HUDEP-2 (cell line): ENCODE measurements at regions not wholly inside any gene's neighbourhood (a gene's known extent, or its start where the extent isn't known, plus 50 kb on each side); places are given as distances from the start of the nearest gene placed in this dataset.

ENCODE experiments used
- DNase-seq, 76 experiments: peaks; one replicate each; lab custom pipeline; 2025; ENCODE audit not compliant: unreplicated experiment in 76 of 76; lab: John Stamatoyannopoulos, UW

DNA sequence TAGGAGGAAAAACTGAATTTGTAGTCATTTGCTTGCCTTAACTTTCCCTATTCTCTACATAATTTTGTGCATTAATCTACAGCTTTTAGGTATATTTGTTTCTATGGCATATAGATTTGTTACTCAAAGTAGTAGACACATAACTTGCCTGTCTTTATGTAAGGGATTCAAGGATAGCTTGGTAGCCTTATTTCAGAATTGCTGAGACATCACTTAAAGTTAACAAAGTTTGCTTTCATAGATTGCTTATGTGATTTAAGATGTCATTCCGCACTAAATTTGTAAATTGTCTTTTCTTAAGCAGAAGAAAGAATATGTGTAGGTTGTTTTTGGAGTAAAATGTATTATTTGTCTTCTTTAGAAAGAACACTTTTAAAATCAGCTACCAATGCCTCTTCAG, 477.7 kb upstream of the NOVA1 start:
- no peak for DNase-seq

DNA sequence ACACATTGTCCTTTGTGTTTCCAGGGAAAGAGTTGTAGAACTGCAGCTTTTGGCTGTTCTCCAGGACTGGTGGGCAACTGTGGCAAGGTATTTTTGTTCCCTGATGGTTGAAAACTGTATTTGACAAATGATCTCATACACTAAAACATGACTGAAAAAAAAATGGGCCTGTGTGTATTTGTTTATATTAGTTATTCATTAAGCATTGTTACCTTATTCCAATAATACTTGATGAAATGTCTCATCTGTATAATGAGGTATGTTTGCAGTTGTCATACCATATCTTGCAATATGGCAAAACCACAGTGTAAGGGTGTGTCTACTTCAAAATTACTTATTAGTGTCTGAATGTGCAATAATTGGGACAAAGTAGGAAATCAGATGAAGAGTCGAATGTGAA, 479.4 kb upstream of the NOVA1 start:
- DNase-seq = no peak

DNA sequence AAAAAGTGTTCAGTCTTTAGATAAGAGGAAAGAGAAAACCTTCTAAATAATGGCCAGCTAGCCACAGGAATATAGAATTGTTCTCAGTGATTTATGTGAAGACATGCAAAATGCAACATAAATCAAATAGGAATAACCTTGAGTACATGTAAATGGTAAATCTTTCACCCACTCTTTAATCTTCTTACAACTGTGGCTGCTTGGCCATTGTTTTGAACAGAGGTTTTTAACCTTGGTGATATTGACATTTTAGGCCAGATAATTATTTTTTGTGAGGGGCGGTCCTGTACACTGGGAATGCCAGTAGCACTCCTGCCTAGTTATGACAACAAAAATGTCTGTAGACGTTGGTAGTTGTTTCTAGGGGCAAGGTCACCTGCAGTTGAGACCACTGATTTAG, 479.9 kb upstream of the NOVA1 start:
- DNase-seq = no peak

DNA sequence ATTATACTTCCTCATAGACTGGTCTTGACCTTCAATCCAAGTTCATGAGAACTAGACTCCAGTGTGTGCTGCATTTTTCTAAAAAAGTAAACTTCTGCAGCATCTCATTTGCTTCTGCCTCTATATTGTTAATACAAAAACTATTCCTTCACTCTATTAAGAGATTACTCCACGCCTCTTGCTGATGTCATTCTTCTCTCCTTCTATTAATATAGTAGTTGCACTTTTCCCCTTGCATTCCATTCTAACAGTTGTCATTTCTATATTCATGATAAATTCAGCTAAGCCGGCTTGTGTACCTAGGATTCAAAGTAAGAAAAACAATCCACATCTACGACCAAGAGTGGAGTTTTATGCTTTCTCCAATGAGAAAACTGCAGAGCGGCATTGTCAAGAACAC, 480.4 kb upstream of the NOVA1 start:
- no peak for DNase-seq

DNA sequence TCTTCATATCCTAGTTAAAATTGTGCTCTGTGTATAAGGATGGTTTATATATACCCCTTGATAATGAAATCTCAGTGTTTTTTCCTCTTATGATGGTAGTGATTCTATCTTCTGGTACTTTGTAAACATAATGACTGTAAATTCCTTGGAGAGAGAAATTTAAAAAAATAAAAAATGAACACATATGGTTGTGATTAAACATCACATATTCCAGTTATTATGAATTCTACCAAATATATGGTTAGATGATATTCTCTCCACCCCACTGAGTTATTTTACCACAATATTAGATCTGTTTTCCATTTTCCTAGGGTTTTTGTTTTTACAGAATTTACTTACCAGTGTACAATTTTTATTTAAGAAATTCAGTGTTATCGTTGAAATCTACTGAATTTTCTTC, 481.9 kb upstream of the NOVA1 start:
- no peak for DNase-seq

DNA sequence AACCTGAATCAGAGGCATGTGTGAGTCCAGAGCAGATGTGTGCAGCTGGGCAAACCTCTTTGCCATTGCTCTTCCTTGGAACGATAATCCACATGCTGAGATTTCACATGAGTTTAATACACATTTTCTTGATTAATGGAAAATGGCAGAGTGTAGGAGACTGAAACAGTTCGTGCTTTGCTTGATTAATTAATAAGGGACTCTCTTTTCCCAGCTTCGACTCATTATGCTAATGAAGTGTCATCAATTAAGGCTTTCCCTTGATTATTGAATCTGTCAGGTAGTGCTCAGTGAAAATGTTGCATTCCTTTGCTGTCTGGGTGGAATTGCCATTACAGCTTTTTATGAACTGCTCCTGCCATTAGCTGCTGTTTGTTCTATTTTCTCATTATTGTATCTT, 487.7 kb upstream of the NOVA1 start:
- DNase-seq = no peak

DNA sequence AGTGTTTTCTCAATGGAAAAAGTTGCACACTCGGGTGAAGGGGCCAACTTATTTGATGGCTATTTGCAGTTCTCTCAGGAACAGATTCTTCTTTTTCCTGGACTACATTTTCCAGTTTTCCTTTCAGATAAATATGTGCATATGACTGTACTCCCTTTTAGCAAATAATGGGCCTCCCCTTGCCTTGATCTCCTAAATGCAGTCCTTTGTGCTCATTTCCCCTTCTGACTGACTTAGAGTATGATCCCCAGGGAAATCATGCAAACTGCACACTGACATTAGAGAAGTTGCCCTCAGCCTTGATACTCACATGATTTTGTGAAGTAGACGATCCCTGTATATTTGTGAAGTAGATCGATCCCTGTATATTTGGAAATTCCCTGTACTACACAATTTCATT, 492.9 kb upstream of the NOVA1 start:
- no peak for DNase-seq

DNA sequence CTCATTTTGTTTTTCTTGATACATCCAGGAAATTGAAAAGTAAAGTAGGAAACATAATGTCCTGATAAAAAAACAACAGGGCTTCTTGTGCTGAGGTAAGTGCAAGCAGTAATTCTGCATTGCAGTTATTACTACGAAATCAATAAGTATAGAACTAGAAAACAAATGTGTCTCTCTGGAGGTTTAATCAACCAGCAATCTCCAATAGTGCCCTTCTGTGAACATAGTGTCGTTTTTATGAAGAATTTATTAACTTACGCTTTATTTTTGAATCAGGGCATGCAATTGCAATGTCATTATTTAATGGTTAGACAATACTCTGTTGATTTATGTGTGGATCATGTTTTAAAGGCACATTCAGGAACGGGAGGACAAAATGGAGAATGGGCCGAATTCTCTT, 494.1 kb upstream of the NOVA1 start:
- no peak for DNase-seq

DNA sequence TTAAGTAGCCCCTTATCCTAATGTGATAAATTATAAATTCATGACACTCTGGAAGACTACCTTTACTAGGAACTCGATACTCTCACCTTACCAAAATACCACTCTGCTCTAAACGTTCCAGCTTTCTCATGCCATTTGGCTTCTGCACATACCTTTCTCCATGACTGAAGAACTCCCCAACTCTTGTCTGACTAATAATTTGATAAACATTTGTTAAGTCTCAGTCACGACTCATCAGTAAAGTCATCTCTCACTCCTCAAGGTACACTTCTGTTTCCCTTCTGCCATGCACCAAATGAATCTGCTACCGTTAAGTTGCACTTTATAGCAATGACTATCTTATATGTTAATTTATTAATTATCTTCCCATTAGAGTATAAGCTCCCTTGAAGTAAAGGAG, 498.3 kb upstream of the NOVA1 start:
- no peak for DNase-seq

DNA sequence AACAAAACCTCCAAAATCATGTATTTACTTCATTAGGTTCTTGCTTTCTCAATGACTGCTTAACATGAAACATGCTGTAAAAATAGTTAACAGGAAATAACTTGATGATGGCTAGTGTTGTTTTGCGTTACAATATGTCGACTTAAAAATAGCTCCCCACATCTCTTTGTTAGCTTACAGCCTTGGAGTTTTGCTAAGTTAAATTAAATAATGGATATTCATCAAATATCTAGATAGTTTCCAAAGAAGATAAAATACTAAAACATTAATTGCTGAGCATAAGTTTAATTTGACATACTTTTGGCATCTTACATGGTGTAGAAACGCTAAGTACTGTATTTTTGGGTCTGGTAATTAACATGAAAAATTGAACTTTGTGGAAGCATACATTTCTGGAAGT, 500.6 kb upstream of the NOVA1 start:
- no peak for DNase-seq

DNA sequence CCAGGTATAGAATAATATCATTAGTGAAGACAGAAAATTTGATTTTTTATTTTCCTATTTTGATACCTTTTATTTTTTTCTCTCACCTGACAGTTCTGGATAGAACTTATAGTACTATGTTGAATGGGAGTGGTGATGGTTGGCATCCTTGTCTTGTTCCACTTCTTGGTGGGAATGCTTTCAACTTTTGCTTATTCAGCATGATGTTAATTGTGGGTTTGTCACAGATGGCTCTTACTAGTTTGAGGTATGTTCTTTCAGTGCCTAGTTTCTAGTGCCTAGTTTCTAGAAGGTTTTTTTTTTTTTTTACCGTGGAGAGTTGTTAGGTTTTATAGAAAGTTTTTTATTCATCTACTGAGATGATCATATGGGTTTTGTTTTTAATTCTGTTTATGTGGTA, 516.3 kb upstream of the NOVA1 start:
- DNase-seq = no peak

DNA sequence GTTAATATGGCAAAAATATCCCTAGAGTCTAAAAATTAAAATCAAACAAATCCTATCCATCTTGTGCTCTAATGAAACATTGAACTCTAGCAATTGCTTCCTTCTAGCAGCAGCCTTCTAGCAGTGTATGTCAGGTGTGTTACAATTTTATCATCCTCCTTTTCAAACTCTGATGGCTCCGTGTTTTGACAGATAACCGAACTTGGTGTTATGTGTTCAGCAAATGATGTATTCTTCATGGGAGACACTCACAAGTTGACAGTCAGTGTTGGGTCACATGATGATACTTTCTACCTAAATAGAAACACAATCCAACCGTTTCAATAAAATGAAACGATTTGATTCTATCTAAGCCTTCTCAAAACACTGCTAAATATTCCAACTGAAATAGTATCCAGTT, 525.3 kb upstream of the NOVA1 start:
- DNase-seq = no peak

DNA sequence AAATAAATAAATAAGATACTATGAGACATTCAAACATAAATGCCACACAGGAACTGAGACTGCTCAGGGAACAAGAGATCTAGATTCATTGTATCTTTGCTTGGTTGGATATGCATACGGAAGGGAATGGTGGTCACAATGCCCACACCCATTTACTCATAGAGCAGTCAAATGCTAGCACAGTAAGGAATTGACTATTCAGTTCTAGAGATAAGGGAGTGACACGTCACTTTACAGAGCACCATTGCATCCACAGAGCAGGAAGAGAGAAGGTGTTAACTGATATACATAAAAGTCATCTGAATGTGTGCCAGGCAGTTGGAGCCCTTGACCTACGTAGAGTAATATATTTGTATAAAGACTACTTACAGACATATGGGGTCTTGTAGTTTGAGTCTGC, 530.0 kb upstream of the NOVA1 start:
- DNase-seq = no peak

DNA sequence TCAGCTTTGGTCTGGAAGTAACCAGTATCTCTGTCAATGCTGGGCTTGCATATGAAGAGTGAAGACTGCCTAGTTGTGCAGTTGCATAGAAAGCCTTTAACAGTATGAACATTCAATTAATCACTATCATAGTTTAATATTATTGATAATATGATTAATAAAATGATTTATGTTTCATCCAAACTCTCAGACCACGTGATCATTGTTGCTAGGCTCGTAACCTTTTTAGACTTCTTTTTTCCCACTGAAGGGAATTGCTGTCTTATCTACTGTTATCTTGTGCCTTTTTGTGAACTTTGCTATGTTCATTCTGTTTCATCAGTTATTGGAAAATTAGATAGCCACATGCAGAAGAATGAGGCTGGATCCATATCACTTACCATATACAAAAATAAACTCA, 536.4 kb upstream of the NOVA1 start:
- DNase-seq = no peak

DNA sequence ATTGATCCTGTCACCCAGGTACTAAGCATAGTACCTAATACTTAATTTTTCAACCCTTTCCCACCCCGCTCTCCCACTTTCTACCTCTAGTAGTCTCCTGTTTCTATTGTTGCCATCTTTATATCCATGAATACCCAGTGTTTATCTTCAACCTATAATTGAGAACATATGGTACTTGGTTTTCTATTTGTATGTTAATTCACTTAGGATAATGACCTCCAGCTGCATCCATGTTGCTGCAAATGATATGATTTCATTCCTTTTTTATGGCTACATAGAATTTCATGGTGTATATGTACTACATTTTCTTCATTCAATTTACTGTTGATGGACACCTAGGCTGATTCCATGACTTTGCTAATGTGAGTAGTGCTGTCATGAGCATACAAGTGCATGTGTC, 547.3 kb upstream of the NOVA1 start:
- no peak for DNase-seq

DNA sequence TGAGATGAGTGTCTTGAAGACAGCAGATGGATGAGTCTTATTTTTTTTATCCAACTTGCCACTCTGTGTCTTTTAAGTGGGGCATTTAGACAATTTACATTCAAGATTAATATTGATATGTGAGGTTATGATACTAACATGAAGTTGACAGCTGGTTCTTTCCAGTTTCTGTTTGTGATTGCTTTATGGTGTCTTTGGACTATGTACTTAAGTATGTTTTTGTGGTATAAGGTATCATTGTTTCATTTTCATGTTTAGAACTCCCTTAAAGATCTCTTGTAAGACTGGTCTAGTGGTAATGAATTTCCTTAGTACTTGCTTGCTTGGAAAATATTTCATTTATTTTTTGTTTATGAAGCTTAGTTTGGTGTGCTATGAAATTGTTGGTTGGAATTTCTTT, 550.3 kb upstream of the NOVA1 start:
- DNase-seq = no peak

DNA sequence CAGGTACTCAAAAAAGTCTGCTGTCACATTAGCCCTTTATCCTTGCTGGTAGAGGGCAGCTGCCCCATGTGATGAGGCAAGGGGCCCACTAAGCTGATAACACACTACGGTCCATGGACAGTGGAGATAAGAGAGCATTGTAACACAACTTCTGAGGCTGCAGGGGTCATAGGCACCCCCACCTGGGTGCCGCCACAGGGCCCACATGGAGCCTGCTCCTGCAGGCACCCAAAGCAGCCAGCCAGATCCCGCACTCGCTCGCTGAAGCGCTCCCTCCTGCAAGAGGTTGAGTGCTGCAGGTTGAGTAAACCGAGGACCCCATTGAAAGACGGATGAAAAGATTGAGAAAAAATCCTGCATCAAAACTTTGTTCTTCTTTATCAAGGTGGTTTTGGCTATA, 566.3 kb upstream of the NOVA1 start:
- no peak for DNase-seq

DNA sequence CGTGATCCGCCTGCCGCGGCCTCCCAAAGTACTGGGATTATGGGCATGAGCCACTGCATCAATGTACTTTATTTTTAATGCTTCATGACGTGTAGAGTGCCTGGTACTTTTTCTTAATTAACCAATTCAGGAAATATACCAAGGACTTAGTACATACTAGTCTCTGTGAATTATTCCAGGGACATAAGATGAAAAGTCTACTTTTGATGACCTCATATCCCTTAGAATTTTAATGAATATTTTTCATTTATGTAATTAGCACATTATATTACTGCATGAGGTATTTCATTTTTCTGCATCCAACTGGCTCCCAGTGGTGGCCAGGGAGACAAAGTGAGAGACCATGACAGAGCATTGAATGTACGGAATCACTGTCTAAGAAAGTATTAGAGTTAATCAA, 577.7 kb upstream of the NOVA1 start:
- DNase-seq = no peak

DNA sequence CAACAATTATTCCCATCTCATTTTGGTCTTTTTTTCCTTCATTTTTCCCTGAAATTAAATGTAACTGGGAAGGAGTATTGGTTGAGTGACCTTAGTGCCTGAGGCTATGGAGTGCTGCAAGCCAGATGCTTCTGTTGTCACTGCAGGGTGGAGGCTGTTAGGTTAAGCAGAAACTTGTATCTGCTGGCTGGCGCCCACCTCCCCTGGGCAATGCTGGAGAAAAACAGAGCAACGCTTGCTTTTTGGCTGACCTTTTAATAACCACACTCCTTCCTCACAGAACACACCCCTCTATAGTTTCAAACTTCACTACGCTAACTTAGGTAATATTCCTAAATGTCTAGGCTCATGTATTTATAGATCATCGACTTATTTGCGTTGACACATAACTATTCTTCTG, 583.5 kb upstream of the NOVA1 start:
- no peak for DNase-seq

DNA sequence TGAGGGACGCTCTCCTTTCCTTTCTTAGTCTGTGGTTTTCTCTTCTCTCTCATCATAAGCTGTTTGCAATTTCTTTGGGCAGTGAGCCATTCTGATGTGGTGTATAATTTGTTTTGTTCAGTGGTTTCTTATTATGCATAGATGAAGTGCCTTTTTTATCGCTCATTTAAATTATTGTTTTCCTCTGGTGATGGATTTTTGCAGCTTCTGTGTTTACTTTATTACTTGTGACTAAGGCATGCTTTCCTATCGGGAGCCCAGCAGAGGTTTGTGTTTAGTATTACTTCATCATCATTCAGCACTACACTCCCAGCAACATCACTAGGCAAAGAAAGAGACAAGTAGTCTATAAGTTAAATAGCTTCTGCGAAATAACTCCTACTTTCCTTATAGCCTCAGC, 586.6 kb upstream of the NOVA1 start:
- DNase-seq = no peak

DNA sequence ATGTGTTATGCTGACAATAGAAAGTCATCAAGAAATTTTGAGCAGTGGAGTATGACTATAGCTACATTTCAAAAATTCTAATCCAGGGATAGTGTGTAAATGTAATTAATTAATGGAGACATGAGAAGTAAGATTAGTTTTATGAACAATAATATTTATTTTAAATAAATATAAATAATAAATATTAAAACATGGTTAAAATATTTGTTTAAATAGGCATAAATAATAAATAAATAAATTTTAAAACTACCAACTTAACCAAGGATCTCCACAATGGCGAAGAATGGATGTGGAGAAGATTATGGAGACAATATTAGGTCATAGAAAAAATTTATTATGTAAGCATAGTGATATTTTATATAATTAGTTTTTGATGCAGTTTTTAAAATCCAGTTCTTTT, 588.2 kb upstream of the NOVA1 start:
- no peak for DNase-seq

DNA sequence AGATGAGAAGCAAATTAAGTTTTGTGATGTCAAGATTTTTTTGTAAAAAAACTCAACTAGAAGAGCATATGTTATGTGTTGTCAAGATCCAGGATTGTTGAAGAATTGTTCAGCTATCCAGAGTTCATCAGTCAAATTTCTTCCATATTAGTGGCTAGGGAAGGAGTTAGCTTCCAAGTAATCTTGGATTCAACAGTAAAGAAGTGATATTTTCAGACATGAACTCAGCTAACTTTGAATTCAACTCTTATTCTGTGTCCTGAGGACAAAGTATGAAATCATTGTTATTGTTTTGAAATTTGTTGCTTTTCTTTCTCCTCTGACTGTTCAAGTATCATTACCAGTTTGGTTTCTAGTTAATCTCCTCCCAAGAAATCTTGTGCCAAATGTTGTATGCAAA, 589.3 kb upstream of the NOVA1 start:
- no peak for DNase-seq

DNA sequence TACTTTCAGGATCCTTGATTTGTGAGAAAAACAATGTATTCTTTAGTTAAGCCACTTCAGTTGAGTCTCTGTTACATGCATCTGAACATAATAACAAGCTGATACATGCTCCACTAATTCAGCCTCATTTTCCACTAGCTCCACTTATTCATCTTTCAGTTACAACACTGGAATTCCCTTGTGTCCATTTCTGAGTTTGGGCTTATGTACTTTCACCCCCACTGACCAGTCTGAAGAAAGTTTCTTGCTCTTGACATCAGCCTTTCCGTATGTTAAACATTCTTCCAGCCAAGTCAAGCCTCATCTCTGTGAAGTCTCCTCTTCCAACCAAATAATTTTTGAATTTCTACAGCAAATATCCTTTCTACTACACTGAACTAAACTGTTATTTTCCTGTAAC, 592.5 kb upstream of the NOVA1 start:
- no peak for DNase-seq

DNA sequence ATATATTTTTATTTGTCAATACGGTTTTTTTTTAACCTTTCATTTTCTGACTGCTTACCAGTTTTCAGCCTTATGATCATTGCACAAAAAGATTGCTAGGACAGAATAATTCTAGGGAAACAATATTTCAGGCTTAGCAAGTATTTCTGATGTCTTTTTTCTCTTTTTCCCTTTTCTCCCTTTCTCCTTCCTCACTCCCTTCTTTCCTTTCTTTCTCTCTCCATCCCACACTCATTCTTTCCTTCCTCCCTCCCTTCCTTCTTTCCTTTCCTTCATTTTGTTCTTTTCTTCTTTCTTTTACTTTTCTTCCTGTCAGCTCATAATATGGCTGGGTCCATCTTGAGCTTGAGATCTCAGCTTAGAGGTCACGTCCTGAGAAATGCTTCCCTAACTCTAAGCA, 601.4 kb upstream of the NOVA1 start:
- DNase-seq = no peak
